ENCODE measurements at regions not wholly inside any gene's neighbourhood (a gene's known extent, or its start where the extent isn't known, plus 50 kb on each side); places are given as distances from the start of the nearest gene placed in this dataset.

DNA sequence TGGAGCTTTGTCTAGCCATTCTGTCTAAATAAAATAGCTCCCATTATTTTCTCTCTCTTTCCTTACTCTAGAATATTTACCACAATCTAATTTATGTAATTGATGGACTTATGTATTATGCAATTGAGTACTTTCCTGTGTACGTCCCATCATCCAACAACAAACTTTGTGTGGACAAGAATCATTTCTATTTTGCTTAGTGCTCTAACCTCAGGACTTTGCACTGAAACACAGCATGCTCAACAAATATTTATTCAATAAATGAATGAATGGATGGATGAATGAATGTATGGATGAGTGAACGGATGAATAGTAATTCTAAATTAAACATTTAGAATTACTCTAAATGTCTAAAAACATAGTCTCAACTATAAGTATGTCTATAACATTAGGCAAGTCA lies 115.2 kb upstream of the RORA start:
- no peak overlapping the region for H3K4me3 ChIP-seq (ENCODE audit: control insufficient read depth in 2 of 3, extremely low read depth in 1 of 3, insufficient read depth in 2 of 3, low read depth in 1 of 3, low read length in 3 of 3)
- no peaks in the 10 kb centered on the region for H3K9me1 ChIP-seq (ENCODE audit: control insufficient read depth, extremely low read depth, insufficient read depth, low read length)
- no peaks in the 10 kb centered on the region for H4K20me1 ChIP-seq (ENCODE audit: control insufficient read depth, extremely low read depth, insufficient read depth, low read length)
- no peak overlapping the region for H3K4me2 ChIP-seq (ENCODE audit: control insufficient read depth, extremely low read depth, insufficient read depth, low read depth, low read length)
- no peaks in the 10 kb centered on the region for H3K27me3 ChIP-seq (ENCODE audit: control insufficient read depth, extremely low read depth, insufficient read depth, low read length)
- no peaks in the 10 kb centered on the region for H3K4me1 ChIP-seq (ENCODE audit: control insufficient read depth, extremely low read depth, insufficient read depth, low read length)
- dilution Hi-C loops (cut with MboI; ENCODE audit: extremely low pct_ligation_motif_present, low sequenced_read_pairs) = no loop called here
- DNase-seq (ENCODE audit: low read depth, low spot score) (no peak), FAIRE-seq (no peak)
- H3K36me3 ChIP-seq (ENCODE audit: control insufficient read depth in 2 of 2, extremely low read depth in 1 of 2, insufficient read depth in 2 of 2, low read length in 2 of 2) = no peaks in the 10 kb centered on the region
- no peaks in the 10 kb centered on the region for H3K79me2 ChIP-seq (ENCODE audit: control insufficient read depth, insufficient read depth, low read length)
- TF ChIP-seq EZH2 (IDR thresholded peaks at IDR 0.05; ENCODE audit: low read length) = no peak
- TF ChIP-seq, protein P1, sequence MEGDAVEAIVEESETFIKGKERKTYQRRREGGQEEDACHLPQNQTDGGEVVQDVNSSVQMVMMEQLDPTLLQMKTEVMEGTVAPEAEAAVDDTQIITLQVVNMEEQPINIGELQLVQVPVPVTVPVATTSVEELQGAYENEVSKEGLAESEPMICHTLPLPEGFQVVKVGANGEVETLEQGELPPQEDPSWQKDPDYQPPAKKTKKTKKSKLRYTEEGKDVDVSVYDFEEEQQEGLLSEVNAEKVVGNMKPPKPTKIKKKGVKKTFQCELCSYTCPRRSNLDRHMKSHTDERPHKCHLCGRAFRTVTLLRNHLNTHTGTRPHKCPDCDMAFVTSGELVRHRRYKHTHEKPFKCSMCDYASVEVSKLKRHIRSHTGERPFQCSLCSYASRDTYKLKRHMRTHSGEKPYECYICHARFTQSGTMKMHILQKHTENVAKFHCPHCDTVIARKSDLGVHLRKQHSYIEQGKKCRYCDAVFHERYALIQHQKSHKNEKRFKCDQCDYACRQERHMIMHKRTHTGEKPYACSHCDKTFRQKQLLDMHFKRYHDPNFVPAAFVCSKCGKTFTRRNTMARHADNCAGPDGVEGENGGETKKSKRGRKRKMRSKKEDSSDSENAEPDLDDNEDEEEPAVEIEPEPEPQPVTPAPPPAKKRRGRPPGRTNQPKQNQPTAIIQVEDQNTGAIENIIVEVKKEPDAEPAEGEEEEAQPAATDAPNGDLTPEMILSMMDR (optimal IDR thresholded peaks at IDR 0.05 in 1 of 3, IDR thresholded peaks at IDR 0.05 in 1 of 3, conservative IDR thresholded peaks at IDR 0.05 in 1 of 3; ENCODE audit: extremely low read depth in 1 of 3, insufficient read depth in 2 of 3, low read length in 3 of 3) = no peak
- no peak overlapping the region for H3K27ac ChIP-seq (ENCODE audit: control insufficient read depth, insufficient read depth, low read length)
- no peak overlapping the region for H3K9ac ChIP-seq (ENCODE audit: control insufficient read depth, extremely low read depth, insufficient read depth, low read length)
- no peaks in the 10 kb centered on the region for H3K9me3 ChIP-seq (ENCODE audit: control insufficient read depth, low read depth, low read length)
- no peak overlapping the region for H2AFZ ChIP-seq (ENCODE audit: control insufficient read depth, low read length)

DNA sequence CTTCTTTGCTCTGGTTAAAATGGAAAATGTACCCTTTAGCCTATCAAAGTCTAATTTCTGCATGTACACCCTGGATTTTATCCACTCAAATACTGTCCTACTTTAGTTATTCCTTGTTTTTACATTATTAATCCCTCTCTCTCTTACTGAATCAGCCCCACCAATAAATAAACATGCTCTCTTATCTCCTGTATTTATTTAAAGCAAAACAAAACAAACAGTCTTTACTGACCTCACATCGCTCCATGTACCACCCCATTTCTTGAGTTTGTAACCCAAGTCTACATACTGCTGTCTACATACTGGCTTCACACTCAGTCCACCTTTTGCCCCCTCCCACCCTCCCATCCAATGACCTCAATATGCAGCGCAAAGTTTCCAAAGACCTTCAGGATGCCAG lies 113.3 kb upstream of the RORA start:
- Histone ChIP-seq H3K4me1 (ENCODE audit: control insufficient read depth, extremely low read depth, insufficient read depth, low read length) (no peaks in the 10 kb centered on the region), H3K9me3 (ENCODE audit: control insufficient read depth, low read depth, low read length) (no peaks in the 10 kb centered on the region), H3K9ac (ENCODE audit: control insufficient read depth, extremely low read depth, insufficient read depth, low read length) (no peak overlapping the region), H3K4me2 (ENCODE audit: control insufficient read depth, extremely low read depth, insufficient read depth, low read depth, low read length) (no peak overlapping the region), H4K20me1 (ENCODE audit: control insufficient read depth, extremely low read depth, insufficient read depth, low read length) (no peaks in the 10 kb centered on the region), H3K27me3 (ENCODE audit: control insufficient read depth, extremely low read depth, insufficient read depth, low read length) (no peaks in the 10 kb centered on the region), H3K36me3 (ENCODE audit: control insufficient read depth in 2 of 2, extremely low read depth in 1 of 2, insufficient read depth in 2 of 2, low read length in 2 of 2) (no peaks in the 10 kb centered on the region), H2AFZ (ENCODE audit: control insufficient read depth, low read length) (no peak overlapping the region), H3K27ac (ENCODE audit: control insufficient read depth, insufficient read depth, low read length) (no peak overlapping the region), H3K4me3 (ENCODE audit: control insufficient read depth in 2 of 3, extremely low read depth in 1 of 3, insufficient read depth in 2 of 3, low read depth in 1 of 3, low read length in 3 of 3) (no peak overlapping the region), H3K9me1 (ENCODE audit: control insufficient read depth, extremely low read depth, insufficient read depth, low read length) (no peaks in the 10 kb centered on the region), H3K79me2 (ENCODE audit: control insufficient read depth, insufficient read depth, low read length) (no peaks in the 10 kb centered on the region)
- dilution Hi-C loops (cut with MboI; ENCODE audit: extremely low pct_ligation_motif_present, low sequenced_read_pairs) = no loop called here
- no peak for TF ChIP-seq EZH2 (IDR thresholded peaks at IDR 0.05; ENCODE audit: low read length)
- TF ChIP-seq, protein P1 (optimal IDR thresholded peaks at IDR 0.05 in 1 of 3, IDR thresholded peaks at IDR 0.05 in 1 of 3, conservative IDR thresholded peaks at IDR 0.05 in 1 of 3; ENCODE audit: extremely low read depth in 1 of 3, insufficient read depth in 2 of 3, low read length in 3 of 3) = no peak
- no peak for DNase-seq (ENCODE audit: low read depth, low spot score)
- no peak for FAIRE-seq

Data from keratinocyte (primary cell).